ENCODE measurements at regions not wholly inside any gene's neighbourhood (a gene's known extent, or its start where the extent isn't known, plus 50 kb on each side); places are given as distances from the start of the nearest gene placed in this dataset.

DNA sequence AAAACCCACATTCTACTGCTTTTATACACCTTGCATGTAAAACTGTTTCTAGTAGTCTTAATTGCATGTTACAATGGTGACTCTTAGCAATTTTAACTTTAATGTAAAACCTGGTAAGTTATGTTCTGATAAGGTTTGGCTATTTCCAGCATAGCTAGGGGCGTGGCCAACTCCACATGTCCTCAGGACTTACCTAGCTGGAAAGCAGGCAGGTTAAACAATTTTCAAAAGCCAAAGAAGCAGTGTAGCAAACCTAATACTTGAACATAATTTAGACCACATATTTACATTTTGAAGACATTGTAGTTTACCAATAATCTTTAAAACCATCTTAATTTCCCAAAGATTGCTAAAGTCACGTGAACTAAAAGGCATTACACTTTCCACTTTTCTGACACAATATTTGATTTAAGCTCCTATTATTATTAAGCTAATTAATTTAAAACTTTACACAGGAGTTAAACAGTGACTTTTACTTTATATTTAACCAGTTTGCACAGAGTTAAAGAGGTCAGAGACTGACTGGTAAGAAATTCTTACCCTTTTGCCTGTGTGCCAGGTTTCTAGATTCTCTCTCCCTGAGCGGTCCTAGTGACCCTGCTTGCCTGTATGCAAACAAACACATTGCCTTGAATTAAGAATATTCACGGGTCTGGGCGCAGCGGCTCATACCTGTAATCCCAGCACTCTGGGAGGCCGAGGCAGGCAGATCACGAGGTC lies 88.2 kb downstream of the GLUD2 start:
- Histone ChIP-seq H3K4me1 (ENCODE audit: low read depth) (no peaks in the 10 kb centered on the region), H3K27ac (no peak overlapping the region), H3K36me3 (no peaks in the 10 kb centered on the region), H3K9me3 (ENCODE audit: low read depth) (no peaks in the 10 kb centered on the region), H3K4me3 (no peak overlapping the region), H3K27me3 (no peaks in the 10 kb centered on the region)
- DNase-seq (ENCODE audit: low read depth in 1 of 2, low spot score in 1 of 2), result no peak
- TF ChIP-seq, protein P1, sequence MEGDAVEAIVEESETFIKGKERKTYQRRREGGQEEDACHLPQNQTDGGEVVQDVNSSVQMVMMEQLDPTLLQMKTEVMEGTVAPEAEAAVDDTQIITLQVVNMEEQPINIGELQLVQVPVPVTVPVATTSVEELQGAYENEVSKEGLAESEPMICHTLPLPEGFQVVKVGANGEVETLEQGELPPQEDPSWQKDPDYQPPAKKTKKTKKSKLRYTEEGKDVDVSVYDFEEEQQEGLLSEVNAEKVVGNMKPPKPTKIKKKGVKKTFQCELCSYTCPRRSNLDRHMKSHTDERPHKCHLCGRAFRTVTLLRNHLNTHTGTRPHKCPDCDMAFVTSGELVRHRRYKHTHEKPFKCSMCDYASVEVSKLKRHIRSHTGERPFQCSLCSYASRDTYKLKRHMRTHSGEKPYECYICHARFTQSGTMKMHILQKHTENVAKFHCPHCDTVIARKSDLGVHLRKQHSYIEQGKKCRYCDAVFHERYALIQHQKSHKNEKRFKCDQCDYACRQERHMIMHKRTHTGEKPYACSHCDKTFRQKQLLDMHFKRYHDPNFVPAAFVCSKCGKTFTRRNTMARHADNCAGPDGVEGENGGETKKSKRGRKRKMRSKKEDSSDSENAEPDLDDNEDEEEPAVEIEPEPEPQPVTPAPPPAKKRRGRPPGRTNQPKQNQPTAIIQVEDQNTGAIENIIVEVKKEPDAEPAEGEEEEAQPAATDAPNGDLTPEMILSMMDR (IDR thresholded peaks at IDR 0.05; ENCODE audit: low read depth, low read length), result no peak

DNA sequence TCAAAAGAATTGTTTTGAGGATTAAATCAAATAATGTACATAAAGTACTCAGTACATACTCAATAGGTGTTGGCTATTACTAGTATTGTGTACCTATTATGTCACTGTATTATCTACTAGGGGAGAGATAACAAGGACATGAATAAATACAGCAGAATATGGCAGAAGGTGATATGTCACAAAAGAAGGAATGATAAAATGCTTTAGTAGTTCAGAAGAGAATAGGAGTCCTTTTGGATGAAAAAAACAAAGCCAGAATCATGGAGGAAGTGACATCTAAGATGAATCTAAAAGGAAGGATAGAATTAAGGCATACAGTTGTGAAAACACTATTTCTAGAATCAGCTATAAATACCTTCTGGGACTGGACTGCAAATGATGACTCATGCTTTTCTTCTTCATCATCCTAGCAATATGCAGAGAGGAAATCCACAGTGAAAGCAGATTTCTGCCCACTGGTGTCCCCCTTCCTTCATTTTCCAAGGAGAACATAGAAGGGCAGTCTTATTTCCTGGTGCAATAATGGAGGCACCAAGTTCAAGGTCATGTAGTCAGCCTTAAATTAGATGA lies 98.7 kb downstream of the GLUD2 start:
- TF ChIP-seq, protein P1 (IDR thresholded peaks at IDR 0.05; ENCODE audit: low read depth, low read length), result no peak
- Histone ChIP-seq H3K27ac (no peak overlapping the region), H3K36me3 (no peaks in the 10 kb centered on the region), H3K9me3 (ENCODE audit: low read depth) (peaks cover 7% of the 10 kb centered on the region), H3K27me3 (no peaks in the 10 kb centered on the region), H3K4me3 (no peak overlapping the region), H3K4me1 (ENCODE audit: low read depth) (no peaks in the 10 kb centered on the region)
- DNase-seq (ENCODE audit: low read depth in 1 of 2, low spot score in 1 of 2), result no peak

DNA sequence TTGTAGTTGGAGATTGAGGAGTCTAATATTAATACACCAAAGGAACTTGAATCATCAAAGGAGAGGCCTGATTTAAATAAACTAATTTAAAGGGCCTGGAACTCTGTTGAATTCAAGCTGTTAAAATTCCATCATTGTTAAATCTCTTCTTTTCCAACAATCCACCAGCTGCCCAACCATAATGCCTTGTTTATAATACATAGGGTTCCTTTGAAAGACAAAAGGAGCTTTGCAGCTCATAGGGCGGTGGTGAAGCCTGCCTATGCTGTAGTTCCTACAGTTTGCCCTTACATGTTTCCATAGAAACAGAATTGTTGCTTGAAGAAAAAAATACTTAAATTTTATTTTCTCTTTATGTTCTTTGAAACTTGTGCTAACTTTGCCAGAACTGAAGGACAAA lies 102.8 kb downstream of the GLUD2 start:
- H3K9me3 ChIP-seq (ENCODE audit: low read depth), result peaks cover 3% of the 10 kb centered on the region
- no peak overlapping the region for H3K4me3 ChIP-seq
- no peaks in the 10 kb centered on the region for H3K4me1 ChIP-seq (ENCODE audit: low read depth)
- H3K27ac ChIP-seq, result no peak overlapping the region
- TF ChIP-seq, protein P1 (IDR thresholded peaks at IDR 0.05; ENCODE audit: low read depth, low read length), result no peak
- DNase-seq (ENCODE audit: low read depth in 1 of 2, low spot score in 1 of 2), result no peak
- H3K27me3 ChIP-seq, result no peaks in the 10 kb centered on the region
- no peaks in the 10 kb centered on the region for H3K36me3 ChIP-seq

DNA sequence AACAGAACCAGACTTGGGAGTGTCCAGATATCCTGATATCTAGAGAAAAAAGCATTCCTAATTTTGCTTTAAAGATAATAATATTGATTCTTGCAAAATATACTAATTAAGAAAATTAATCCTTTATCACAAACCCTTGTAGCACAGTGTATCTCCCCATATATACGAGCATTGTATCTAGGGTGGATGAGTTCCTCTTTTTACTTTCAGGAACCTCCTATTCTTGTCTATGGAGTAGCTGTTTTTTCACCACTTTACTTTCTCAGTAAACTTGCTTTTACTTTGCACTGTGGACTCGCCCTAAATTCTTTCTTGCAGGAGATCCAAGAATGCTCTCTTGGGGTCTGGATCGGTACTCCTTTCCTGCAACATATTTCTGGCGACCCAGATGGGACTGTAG lies 103.9 kb downstream of the GLUD2 start:
- DNase-seq (ENCODE audit: low read depth in 1 of 2, low spot score in 1 of 2), result no peak
- Histone ChIP-seq H3K4me3 (no peak overlapping the region), H3K9me3 (ENCODE audit: low read depth) (no peaks in the 10 kb centered on the region), H3K4me1 (ENCODE audit: low read depth) (no peaks in the 10 kb centered on the region), H3K36me3 (no peaks in the 10 kb centered on the region), H3K27me3 (no peaks in the 10 kb centered on the region), H3K27ac (no peak overlapping the region)
- TF ChIP-seq, protein P1 (IDR thresholded peaks at IDR 0.05; ENCODE audit: low read depth, low read length), result no peak

DNA sequence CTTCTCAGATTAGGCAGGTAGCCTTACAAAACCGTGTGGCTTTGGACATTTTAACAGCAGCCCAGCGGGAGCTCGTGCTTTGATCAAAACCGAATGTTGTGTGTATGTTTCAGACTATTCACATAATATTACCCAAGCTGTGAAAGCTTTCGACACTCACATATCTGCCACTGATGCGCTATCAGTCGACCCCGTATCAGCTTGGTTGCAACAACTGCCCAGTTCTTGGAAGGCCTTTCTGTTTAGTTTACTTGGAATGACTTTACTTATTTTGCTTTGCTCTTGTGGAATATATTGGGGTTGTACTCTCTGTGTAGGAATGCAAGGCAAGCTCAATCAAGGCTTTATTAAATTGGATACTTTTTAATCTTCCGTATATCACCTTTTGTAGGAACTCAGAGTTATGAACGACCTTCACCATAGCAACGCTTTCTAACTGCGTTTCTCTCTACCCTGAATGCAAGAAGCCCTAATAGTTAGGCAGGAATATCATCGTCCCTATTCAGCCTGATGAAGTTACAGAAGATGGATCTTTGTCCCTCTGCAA lies 107.5 kb downstream of the GLUD2 start:
- Histone ChIP-seq H3K9me3 (ENCODE audit: low read depth) (no peaks in the 10 kb centered on the region), H3K27me3 (no peaks in the 10 kb centered on the region), H3K27ac (no peak overlapping the region), H3K4me3 (no peak overlapping the region), H3K4me1 (ENCODE audit: low read depth) (no peaks in the 10 kb centered on the region), H3K36me3 (no peaks in the 10 kb centered on the region)
- no peak for DNase-seq (ENCODE audit: low read depth in 1 of 2, low spot score in 1 of 2)
- TF ChIP-seq, protein P1 (IDR thresholded peaks at IDR 0.05; ENCODE audit: low read depth, low read length), result no peak

Measured in cardiac muscle cell (in vitro differentiated cells and primary cell).